Activated T-cell treated with anti-CD3 and anti-CD28 coated beads, Interleukin-2, amount 50 U/mL, for 4 hours (primary cell): ENCODE measurements at regions not wholly inside any gene's neighbourhood (a gene's known extent, or its start where the extent isn't known, plus 50 kb on each side); places are given as distances from the start of the nearest gene placed in this dataset.
A peak's percentile ranks its signal among the peaks of the same experiment; 100 is the strongest.

Source experiments
- ATAC-seq, 2 donors: fragments of 200-7000 bp; cut with Tn5 transposase; one replicate each; pipeline ENCODE4 v1.10.0; 2021
- DNase-seq: peaks from one replicate; pipeline ENCODE4 v3.0.0-alpha.2; 2020
- H3K27me3 Mint-ChIP-seq: one replicate; pipeline ENCODE4 v1.8.0; 2021; ENCODE audit warnings: low read depth, mixed read lengths
- H3K36me3 Mint-ChIP-seq: one replicate; pipeline ENCODE4 v1.8.0; 2022; ENCODE audit warnings: mixed read lengths; ENCODE audit not compliant: insufficient read depth
- H3K4me1 Mint-ChIP-seq: one replicate; pipeline ENCODE4 v1.8.0; 2021; ENCODE audit warnings: low read depth, mixed read lengths
- H3K4me3 Mint-ChIP-seq: one replicate; pipeline ENCODE4 v1.8.0; 2021; ENCODE audit warnings: mild to moderate bottlenecking, moderate library complexity, mixed read lengths
- H3K9me3 Mint-ChIP-seq: one replicate; pipeline ENCODE4 v1.8.0; 2021; ENCODE audit warnings: mixed read lengths

DNA sequence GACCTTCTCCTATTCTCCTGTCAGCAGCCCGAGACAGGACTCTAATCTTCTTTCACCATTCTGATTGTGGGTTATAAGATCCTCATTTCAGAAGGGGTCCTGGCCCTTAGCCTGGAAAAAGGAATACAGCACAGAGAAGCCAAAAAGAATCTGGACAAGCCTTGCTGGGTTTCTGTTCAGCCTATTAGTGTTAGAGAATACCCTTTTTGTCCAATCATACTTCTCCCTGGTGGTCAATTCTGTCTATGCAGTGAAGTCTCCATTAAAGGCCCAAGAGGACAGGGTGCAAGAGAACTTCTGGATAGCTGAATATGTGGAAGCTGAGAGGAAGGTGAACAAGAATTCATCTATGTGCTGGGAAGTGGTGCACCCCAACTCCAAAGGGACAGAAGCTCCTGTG lies 105.7 kb upstream of the AGA start:
- Mint-ChIP-seq H3K27me3 (no peaks in the 10 kb centered on the region), H3K4me1 (no peaks in the 10 kb centered on the region), H3K36me3 (no peaks in the 10 kb centered on the region), H3K9me3 (no peaks in the 10 kb centered on the region), H3K4me3 (no peak overlapping the region)
- no peak for DNase-seq
- no peak for ATAC-seq

- ATAC-seq (no peak), DNase-seq (no peak)
- Mint-ChIP-seq H3K4me1 (no peaks in the 10 kb centered on the region), H3K36me3 (no peaks in the 10 kb centered on the region), H3K9me3 (no peaks in the 10 kb centered on the region), H3K4me3 (no peak overlapping the region), H3K27me3 (no peaks in the 10 kb centered on the region)
Observed at GRCh38 chr4:177555007-177555574, 112.9 kb upstream of the AGA start.

- no peaks in the 10 kb centered on the region for H3K9me3 Mint-ChIP-seq
- DNase-seq (no peak), ATAC-seq (no peak)
- H3K4me1 Mint-ChIP-seq = no peaks in the 10 kb centered on the region
- no peak overlapping the region for H3K4me3 Mint-ChIP-seq
- H3K27me3 Mint-ChIP-seq = no peaks in the 10 kb centered on the region
- no peaks in the 10 kb centered on the region for H3K36me3 Mint-ChIP-seq
Observed at GRCh38 chr4:177557416-177557815, 115.2 kb upstream of the AGA start.

- ATAC-seq (no peak), DNase-seq (no peak)
- no peaks in the 10 kb centered on the region for H3K9me3 Mint-ChIP-seq
- H3K4me1 Mint-ChIP-seq = no peaks in the 10 kb centered on the region
- H3K4me3 Mint-ChIP-seq = no peak overlapping the region
- no peaks in the 10 kb centered on the region for H3K27me3 Mint-ChIP-seq
- no peaks in the 10 kb centered on the region for H3K36me3 Mint-ChIP-seq
Observed at GRCh38 chr4:177558995-177559394, 116.8 kb upstream of the AGA start.

GRCh38 chr4:177562163-177562562 lies 119.9 kb upstream of the AGA start:
- H3K36me3 Mint-ChIP-seq = no peaks in the 10 kb centered on the region
- ATAC-seq (no peak), DNase-seq (no peak)
- no peaks in the 10 kb centered on the region for H3K9me3 Mint-ChIP-seq
- H3K27me3 Mint-ChIP-seq = no peaks in the 10 kb centered on the region
- H3K4me3 Mint-ChIP-seq = no peak overlapping the region
- H3K4me1 Mint-ChIP-seq = no peaks in the 10 kb centered on the region

DNA sequence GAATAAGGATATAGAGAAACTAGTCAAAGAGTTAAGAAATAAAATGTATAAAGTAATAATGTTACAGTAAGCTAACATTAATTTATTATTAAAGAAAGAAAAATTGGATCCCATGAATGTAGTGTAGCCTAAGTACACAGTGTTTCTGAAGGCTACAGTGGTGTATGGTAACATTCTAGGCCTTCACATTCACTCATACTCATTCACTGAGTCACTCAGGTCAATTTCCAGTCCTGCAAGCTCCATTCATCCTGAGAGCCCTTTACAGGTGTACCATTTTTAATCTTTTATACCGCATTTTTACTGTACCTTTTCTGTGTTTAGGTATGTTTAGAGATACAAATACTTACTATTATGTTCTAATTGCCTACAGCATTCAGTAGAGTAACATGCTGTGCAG lies 120.6 kb upstream of the AGA start:
- Mint-ChIP-seq H3K9me3 (no peaks in the 10 kb centered on the region), H3K4me1 (no peaks in the 10 kb centered on the region), H3K27me3 (no peaks in the 10 kb centered on the region), H3K36me3 (no peaks in the 10 kb centered on the region), H3K4me3 (no peak overlapping the region)
- DNase-seq = no peak
- no peak for ATAC-seq

DNA sequence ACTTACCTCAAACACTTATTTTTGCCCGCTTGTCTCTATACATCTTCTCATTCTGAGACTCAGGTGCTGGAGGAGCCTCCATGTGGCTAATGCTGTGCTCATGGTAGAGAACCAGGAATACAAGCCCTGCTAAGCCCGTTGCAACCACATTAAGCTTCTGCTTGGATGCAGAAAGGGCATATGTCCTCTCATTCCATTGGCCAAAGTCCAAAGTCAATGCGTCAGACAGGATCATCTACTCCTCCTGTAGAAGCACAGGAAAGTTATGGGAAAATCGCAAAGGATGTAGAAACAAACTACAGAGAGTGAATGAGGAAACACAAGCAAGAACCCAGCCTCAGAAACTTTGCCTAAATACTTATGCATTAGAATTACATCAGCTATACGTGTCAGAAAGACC lies 124.5 kb upstream of the AGA start:
- H3K9me3 Mint-ChIP-seq = no peaks in the 10 kb centered on the region
- no peaks in the 10 kb centered on the region for H3K36me3 Mint-ChIP-seq
- DNase-seq (no peak), ATAC-seq (no peak)
- H3K4me3 Mint-ChIP-seq = no peak overlapping the region
- H3K4me1 Mint-ChIP-seq = no peaks in the 10 kb centered on the region
- H3K27me3 Mint-ChIP-seq = no peaks in the 10 kb centered on the region

DNA sequence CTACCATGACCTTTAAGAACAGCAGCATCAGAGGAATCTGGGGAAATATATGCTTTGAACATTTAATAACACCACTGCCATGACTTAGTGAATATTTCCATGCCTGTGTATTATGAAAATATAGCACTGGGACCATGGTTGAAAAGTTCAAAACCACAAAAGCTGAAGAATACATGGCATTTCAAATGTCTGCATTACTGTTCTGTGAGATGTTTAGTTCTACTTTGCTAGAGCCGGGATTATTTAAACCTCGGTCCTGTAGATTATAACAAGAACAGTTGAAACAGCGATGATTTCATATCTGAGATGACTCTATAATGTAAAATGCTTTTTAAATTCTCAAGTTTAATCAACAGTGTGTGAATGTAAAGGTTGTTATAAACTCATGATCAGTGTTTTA lies 126.7 kb upstream of the AGA start:
- Mint-ChIP-seq H3K4me3 (no peak overlapping the region), H3K36me3 (no peaks in the 10 kb centered on the region), H3K4me1 (no peaks in the 10 kb centered on the region), H3K9me3 (no peaks in the 10 kb centered on the region), H3K27me3 (no peaks in the 10 kb centered on the region)
- DNase-seq (no peak), ATAC-seq (no peak)

DNA sequence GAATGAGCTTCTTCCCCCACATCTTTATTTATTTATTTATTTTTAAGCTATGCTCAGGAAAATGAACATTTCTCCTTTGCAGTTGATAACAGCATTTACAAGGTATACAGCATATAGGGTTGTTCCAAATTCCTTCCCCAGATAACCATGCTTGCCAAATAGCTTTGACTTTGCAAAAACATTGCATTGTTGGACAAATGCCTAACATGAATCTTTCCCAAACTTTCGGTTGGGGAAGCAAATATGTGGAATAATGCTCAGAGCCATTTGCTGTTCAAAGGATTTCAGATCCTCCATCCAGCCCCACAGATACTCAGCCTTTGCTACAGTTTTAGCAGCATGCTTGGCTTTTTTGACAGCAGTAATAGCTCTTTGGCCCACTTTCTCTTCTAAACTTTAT lies 127.2 kb upstream of the AGA start:
- Mint-ChIP-seq H3K4me3 (no peak overlapping the region), H3K36me3 (no peaks in the 10 kb centered on the region), H3K4me1 (no peaks in the 10 kb centered on the region), H3K27me3 (no peaks in the 10 kb centered on the region), H3K9me3 (no peaks in the 10 kb centered on the region)
- DNase-seq = no peak
- ATAC-seq = no peak

- H3K9me3 Mint-ChIP-seq = no peaks in the 10 kb centered on the region
- H3K27me3 Mint-ChIP-seq = peaks cover 4% of the 10 kb centered on the region
- no peak overlapping the region for H3K4me3 Mint-ChIP-seq
- no peaks in the 10 kb centered on the region for H3K4me1 Mint-ChIP-seq
- no peaks in the 10 kb centered on the region for H3K36me3 Mint-ChIP-seq
- DNase-seq (no peak), ATAC-seq (no peak)
Observed at GRCh38 chr4:177573507-177573906, 131.3 kb upstream of the AGA start.

DNA sequence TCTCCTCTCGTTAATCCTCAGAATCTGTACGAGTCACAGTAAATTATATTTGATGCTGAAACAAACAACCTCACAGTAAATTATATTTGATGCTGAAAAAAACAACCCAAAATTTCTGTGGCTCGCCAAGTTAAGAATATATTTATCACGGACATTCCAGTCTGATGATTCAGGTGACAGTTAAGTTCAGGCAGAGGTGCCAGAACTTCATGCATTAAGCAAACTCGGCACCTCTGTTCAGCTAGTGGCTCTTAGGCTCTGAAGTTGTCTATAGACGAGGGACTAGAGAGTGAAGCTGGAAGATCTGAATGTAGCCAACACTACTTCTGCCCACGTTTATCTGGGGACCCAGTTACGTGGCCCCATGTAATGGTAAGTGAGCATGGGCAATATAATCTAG lies 132.2 kb upstream of the AGA start:
- H3K4me1 Mint-ChIP-seq = no peaks in the 10 kb centered on the region
- no peak overlapping the region for H3K4me3 Mint-ChIP-seq
- H3K9me3 Mint-ChIP-seq = no peaks in the 10 kb centered on the region

GRCh38 chr4:177579649-177580048 lies 137.4 kb upstream of the AGA start:
- no peaks in the 10 kb centered on the region for H3K9me3 Mint-ChIP-seq
- H3K4me1 Mint-ChIP-seq = no peaks in the 10 kb centered on the region
- no peak overlapping the region for H3K4me3 Mint-ChIP-seq
- DNase-seq (no peak), ATAC-seq (no peak)
- no peaks in the 10 kb centered on the region for H3K36me3 Mint-ChIP-seq
- peaks cover 4% of the 10 kb centered on the region for H3K27me3 Mint-ChIP-seq

More for the DNA sequence above, 132.2 kb upstream of the AGA start:
- ATAC-seq = no peak
- Mint-ChIP-seq H3K27me3 (peaks cover 4% of the 10 kb centered on the region), H3K36me3 (no peaks in the 10 kb centered on the region)
- no peak for DNase-seq

DNA sequence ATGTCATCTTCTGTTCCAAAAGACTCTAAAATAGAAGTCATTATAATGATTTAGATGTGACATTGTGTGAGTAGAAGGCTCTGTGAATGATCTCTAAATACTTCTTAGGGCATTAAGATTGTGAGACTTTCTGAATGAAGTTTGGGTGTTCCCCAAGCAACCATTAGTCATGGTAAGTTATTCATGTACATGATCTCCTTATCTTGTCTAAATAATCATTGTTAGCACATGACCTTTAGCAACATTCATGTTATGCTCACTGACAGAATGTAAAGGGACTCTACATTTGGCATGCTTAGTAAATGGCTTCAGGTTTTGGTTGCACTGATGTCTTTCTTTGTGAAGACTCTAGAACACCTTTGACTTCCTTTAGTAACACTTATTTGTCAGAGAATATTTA lies 140.8 kb upstream of the AGA start:
- no peaks in the 10 kb centered on the region for H3K9me3 Mint-ChIP-seq
- no peak overlapping the region for H3K4me3 Mint-ChIP-seq
- H3K4me1 Mint-ChIP-seq = no peaks in the 10 kb centered on the region
- DNase-seq = no peak
- ATAC-seq = no peak
- no peaks in the 10 kb centered on the region for H3K36me3 Mint-ChIP-seq
- H3K27me3 Mint-ChIP-seq = no peaks in the 10 kb centered on the region

DNA sequence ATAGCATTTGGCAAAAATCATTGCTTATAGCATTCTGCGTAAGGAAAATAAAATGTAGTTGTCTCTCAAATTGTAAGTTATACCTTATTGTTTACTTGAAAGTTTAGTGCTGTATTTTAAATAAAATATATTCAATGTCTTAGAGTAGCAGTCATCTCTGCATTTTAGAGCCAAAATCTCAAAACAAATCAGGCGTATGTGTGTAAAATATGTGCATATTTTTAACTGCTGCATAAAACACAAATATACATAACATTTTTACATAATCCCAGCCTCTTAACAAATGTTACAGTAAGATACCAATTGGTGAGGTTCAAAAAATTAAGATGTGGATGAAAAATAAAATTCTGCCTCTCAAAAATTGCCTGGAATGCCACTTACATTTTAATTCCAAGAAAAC lies 145.8 kb upstream of the AGA start:
- DNase-seq = no peak
- H3K9me3 Mint-ChIP-seq = no peaks in the 10 kb centered on the region
- no peaks in the 10 kb centered on the region for H3K36me3 Mint-ChIP-seq
- H3K4me3 Mint-ChIP-seq = no peak overlapping the region
- no peak for ATAC-seq
- H3K4me1 Mint-ChIP-seq = no peaks in the 10 kb centered on the region
- no peaks in the 10 kb centered on the region for H3K27me3 Mint-ChIP-seq

- no peaks in the 10 kb centered on the region for H3K36me3 Mint-ChIP-seq
- no peaks in the 10 kb centered on the region for H3K9me3 Mint-ChIP-seq
Observed at GRCh38 chr4:177595386-177595785, 153.1 kb upstream of the AGA start.

DNA sequence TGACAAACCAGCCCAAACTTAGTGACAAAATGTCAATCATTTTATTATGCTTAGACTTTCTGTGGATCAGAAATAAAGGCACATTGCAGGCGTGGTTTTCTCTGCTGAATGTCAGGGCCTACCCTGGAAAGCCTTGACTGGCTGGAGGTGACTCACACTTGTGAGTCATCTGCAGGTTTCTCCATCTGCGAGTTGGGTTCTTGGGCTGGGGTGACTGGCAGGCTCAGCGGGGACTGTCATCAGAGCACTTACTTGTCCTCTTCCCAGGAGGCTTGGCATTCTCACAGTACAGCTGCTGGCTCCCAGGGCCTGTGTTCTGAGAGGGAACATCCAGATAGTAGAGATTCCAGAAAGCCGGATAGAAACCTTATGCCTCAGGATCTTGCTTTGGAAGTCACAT lies 153.8 kb upstream of the AGA start:
- no peak for DNase-seq
- Mint-ChIP-seq H3K4me3 (no peak overlapping the region), H3K4me1 (no peaks in the 10 kb centered on the region), H3K9me3 (no peaks in the 10 kb centered on the region), H3K27me3 (no peaks in the 10 kb centered on the region), H3K36me3 (no peaks in the 10 kb centered on the region)
- peak; percentile 82 to 88 for ATAC-seq

More at GRCh38 chr4:177595386-177595785, 153.1 kb upstream of the AGA start:
- Mint-ChIP-seq H3K4me3 (no peak overlapping the region), H3K4me1 (no peaks in the 10 kb centered on the region), H3K27me3 (no peaks in the 10 kb centered on the region)
- no peak for ATAC-seq
- DNase-seq = no peak
